Kidney capillary endothelial cell (primary cell): ENCODE measurements at regions not wholly inside any gene's neighbourhood (a gene's known extent, or its start where the extent isn't known, plus 50 kb on each side); places are given as distances from the start of the nearest gene placed in this dataset.
"Not testable (repeated sequence)": the region's sequence is repeated elsewhere in the genome, so short reads cannot be mapped to it uniquely, and the experiment has no call there.

Experiments used
- DNase-seq: peaks from one replicate; pipeline ENCODE4 v3.0.0-alpha.2; 2018; ENCODE audit warnings: low spot score

- DNase-seq, result no peak
Observed at GRCh38 chr6:1230689-1231605, 81.0 kb upstream of the FOXQ1 start.

GRCh38 chr6:1230281-1230680, 81.6 kb upstream of the FOXQ1 start:
- DNase-seq, result no peak

GRCh38 chr6:1229808-1230207, 82.1 kb upstream of the FOXQ1 start:
- DNase-seq, result no peak

- DNase-seq, result no peak
Observed at GRCh38 chr6:1229301-1229700, 82.6 kb upstream of the FOXQ1 start.

- DNase-seq, result no peak
Observed at GRCh38 chr6:1228754-1229191, 83.1 kb upstream of the FOXQ1 start.

- no peak for DNase-seq
Observed at GRCh38 chr6:1227935-1228753, 83.8 kb upstream of the FOXQ1 start.

- DNase-seq, result no peak
Observed at GRCh38 chr6:1227600-1227934, 84.3 kb upstream of the FOXQ1 start.

- DNase-seq, result no peak
Observed at GRCh38 chr6:1226277-1227099, 85.4 kb upstream of the FOXQ1 start.

- no peak for DNase-seq
Observed at GRCh38 chr6:1224514-1224913, 87.4 kb upstream of the FOXQ1 start.

GRCh38 chr6:1222728-1223595, 88.9 kb upstream of the FOXQ1 start:
- no peak for DNase-seq

GRCh38 chr6:1217396-1217795, 94.5 kb upstream of the FOXQ1 start:
- DNase-seq, result no peak

- DNase-seq, result no peak
Observed at GRCh38 chr6:1216488-1216974, 95.4 kb upstream of the FOXQ1 start.

GRCh38 chr6:1215884-1216487, 95.9 kb upstream of the FOXQ1 start:
- DNase-seq, result no peak

- no peak for DNase-seq
Observed at GRCh38 chr6:1215023-1215422, 96.9 kb upstream of the FOXQ1 start.

- DNase-seq, result no peak
Observed at GRCh38 chr6:1212919-1213318, 99.0 kb upstream of the FOXQ1 start.

GRCh38 chr6:1212138-1212537, 99.8 kb upstream of the FOXQ1 start:
- not testable (repeated sequence) for DNase-seq

- not testable (repeated sequence) for DNase-seq
Observed at GRCh38 chr6:1210631-1211030, 101.3 kb upstream of the FOXQ1 start.

GRCh38 chr6:1208876-1209275, 103.0 kb upstream of the FOXQ1 start:
- no peak for DNase-seq

GRCh38 chr6:1203546-1203945, 108.4 kb upstream of the FOXQ1 start:
- no peak for DNase-seq

GRCh38 chr6:1202201-1202600, 109.7 kb upstream of the FOXQ1 start:
- no peak for DNase-seq
